HepG2 (cell line): ENCODE measurements at regions not wholly inside any gene's neighbourhood (a gene's known extent, or its start where the extent isn't known, plus 50 kb on each side); places are given as distances from the start of the nearest gene placed in this dataset.

Source experiments
- ATAC-seq: fragments of 200-7000 bp; cut with Tn5 transposase; 3 replicates; pipeline ENCODE4 v1.9.1; 2020; ENCODE audit warnings: mild to moderate bottlenecking, moderate library complexity
- BruUV-seq: library from RNA; stranded (reverse); fragments of 400-500 nt; replicated peaks from 2 replicates; lab custom pipeline; 2021; lab: Mats Ljungman, UMichigan
- CTCF ChIA-PET: fragments of 300-600 bp; formaldehyde crosslinking; extraction: SDS; loops from one replicate; lab custom pipeline; 2021; ENCODE audit warnings: low total read pairs, inconsistent platforms, low intra/inter-chr PET ratio; lab: Yijun Ruan, JAX
- POLR2A ChIA-PET: fragments of 350-600 bp; sonication (Branson Sonifier 250); formaldehyde crosslinking; loops from one replicate; lab custom pipeline; 2020; ENCODE audit warnings: antibody characterized with exemption, inconsistent platforms; lab: Yijun Ruan, JAX
- DNase-seq: peaks from one replicate; pipeline ENCODE4 v3.0.0-alpha.2; 2015; ENCODE audit warnings: low spot score
- FAIRE-seq: peaks from 3 replicates; lab custom pipeline; 2011; peaks lifted over from hg19 to GRCh38; lab: Jason Lieb, UNC
- H2AFZ ChIP-seq: one replicate; pipeline ENCODE4 v1.6.1; 2011; ENCODE audit warnings: low read length, inconsistent platforms
- H3K27ac ChIP-seq: fragments of 300-600 bp; 3 replicates; pipeline ENCODE4 v1.8.0; 2011; ENCODE audit warnings: mixed run types, mild to moderate bottlenecking, mixed read lengths, low read length, inconsistent platforms; ENCODE audit not compliant: insufficient read depth; ENCODE audit errors: extremely low read length
- H3K27me3 ChIP-seq, 2 experiments: fragments of 200-600 bp in 1 of 2; 2 replicates in 1 of 2; 3 replicates in 1 of 2; pipeline versions ENCODE4 v1.6.0 to v1.8.0; 2011; ENCODE audit warnings: low read length in 2 of 2, mild to moderate bottlenecking in 2 of 2, moderate library complexity in 2 of 2, inconsistent platforms in 1 of 2; ENCODE audit not compliant: insufficient read depth in 2 of 2, control insufficient read depth in 1 of 2
- H3K36me3 ChIP-seq, 2 experiments: fragments of 200-600 bp in 1 of 2; replicated peaks in 1 of 2; 2 replicates in 1 of 2; 3 replicates in 1 of 2; pipeline versions ENCODE4 v1.5.1 to v1.8.0; 2011; ENCODE audit warnings: low read length in 2 of 2, inconsistent platforms in 1 of 2; ENCODE audit not compliant: insufficient read depth in 2 of 2, control insufficient read depth in 1 of 2
- H3K4me1 ChIP-seq: 2 replicates; pipeline ENCODE4 v1.5.1; 2012; ENCODE audit warnings: low read length, inconsistent platforms; ENCODE audit not compliant: insufficient read depth
- H3K4me2 ChIP-seq: 2 replicates; pipeline ENCODE4 v1.6.0; 2011; ENCODE audit warnings: low read depth, low read length, inconsistent platforms
- H3K4me3 ChIP-seq, 3 experiments: fragments of 200-600 bp in 1 of 3; sonication (generic), shearing (Covaris generic) in 1 of 3; replicated peaks in 1 of 3; 2 replicates each; pipeline ENCODE4 v1.5.1; 2011 to 2016; ENCODE audit warnings: low read length in 3 of 3, inconsistent platforms in 2 of 3, low read depth in 2 of 3, mild to moderate bottlenecking in 2 of 3, control low read depth in 1 of 3, mixed read lengths in 1 of 3; ENCODE audit not compliant: insufficient read depth in 1 of 3
- H3K79me2 ChIP-seq: one replicate; pipeline ENCODE4 v1.6.1; 2011; ENCODE audit warnings: low read length, inconsistent platforms; ENCODE audit not compliant: insufficient read depth
- H3K9ac ChIP-seq: 2 replicates; pipeline ENCODE4 v1.6.0; 2011; ENCODE audit warnings: mild to moderate bottlenecking, low read depth, low read length, inconsistent platforms; ENCODE audit not compliant: insufficient read depth
- H3K9me3 ChIP-seq: 2 replicates; pipeline ENCODE4 v1.5.1; 2012; ENCODE audit warnings: mild to moderate bottlenecking, low read length
- H4K20me1 ChIP-seq: 2 replicates; pipeline ENCODE4 v1.6.0; 2011; ENCODE audit warnings: inconsistent platforms, mild to moderate bottlenecking, low read length, moderate library complexity; ENCODE audit not compliant: insufficient read depth
- ARNT2 ChIP-seq: sonication (generic); formaldehyde crosslinking; IDR thresholded peaks from 2 replicates; pipeline ENCODE4 v1.8.0; 2022; ENCODE audit warnings: mild to moderate bottlenecking, low read depth, missing genetic modification reagents, moderate library complexity
- HDAC2 ChIP-seq: sonication (generic); formaldehyde crosslinking; IDR thresholded peaks from 2 replicates; pipeline ENCODE4 v1.4.0; 2020; ENCODE audit warnings: missing genetic modification reagents
- HOXA9 ChIP-seq: sonication (generic); formaldehyde crosslinking; IDR thresholded peaks from 2 replicates; pipeline ENCODE4 v1.8.1; 2022; ENCODE audit warnings: missing genetic modification reagents, mild to moderate bottlenecking, moderate library complexity, borderline replicate concordance
- KLF16 ChIP-seq, 2 experiments: sonication (generic) in 1 of 2; formaldehyde crosslinking in 1 of 2; IDR thresholded peaks; 2 replicates each; pipeline versions ENCODE4 v1.6.1 to v1.8.0; 2016 to 2023; ENCODE audit warnings: missing genetic modification reagents in 2 of 2, missing compliant biosample characterization in 1 of 2
- MAFG ChIP-seq: sonication (generic); formaldehyde crosslinking; IDR thresholded peaks from 2 replicates; pipeline ENCODE4 v1.5.1; 2020; ENCODE audit warnings: mild to moderate bottlenecking, missing genetic modification reagents
- NCOR1 ChIP-seq: fragments of 200-600 bp; sonication (generic); IDR thresholded peaks from 2 replicates; pipeline ENCODE4 v1.7.0; 2017; ENCODE audit warnings: antibody characterized with exemption, low read length, borderline replicate concordance
- PRPF4 ChIP-seq: fragments of 200-400 bp; formaldehyde crosslinking; IDR thresholded peaks from 2 replicates; pipeline ENCODE4 v1.6.1; 2016; ENCODE audit warnings: low read length, low read depth; ENCODE audit not compliant: poor library complexity, severe bottlenecking
- ZEB1 ChIP-seq: IDR thresholded peaks from 2 replicates; pipeline ENCODE4 v1.6.1; 2012; ENCODE audit warnings: mild to moderate bottlenecking, low read depth, inconsistent platforms; ENCODE audit not compliant: insufficient replicate concordance
- ZNF570 ChIP-seq: sonication (generic); formaldehyde crosslinking; IDR thresholded peaks from 2 replicates; pipeline ENCODE4 v1.4.0; 2020; ENCODE audit warnings: mild to moderate bottlenecking, missing genetic modification reagents, borderline replicate concordance
- WGBS: methylation state at CpG from one replicate; pipeline ENCODE4 v1.1.6; 2017; ENCODE audit warnings: low lambda C conversion rate; 5-methylcytosine and 5-hydroxymethylcytosine counted together
- in situ Hi-C: cut with HindIII; loops from 2 replicates; pipeline ENCODE4 v1.10.0; 2017; ENCODE audit warnings: low pct_unique_long_range_greater_than_20kb; ENCODE audit not compliant: extremely low pct_ligation_motif_present
- intact Hi-C: fragments of 100-400 bp; cut with micrococcal nuclease; formaldehyde crosslinking; loops from one replicate; pipeline ENCODE4 v1.10.0; 2022; ENCODE audit not compliant: unreplicated experiment

DNA sequence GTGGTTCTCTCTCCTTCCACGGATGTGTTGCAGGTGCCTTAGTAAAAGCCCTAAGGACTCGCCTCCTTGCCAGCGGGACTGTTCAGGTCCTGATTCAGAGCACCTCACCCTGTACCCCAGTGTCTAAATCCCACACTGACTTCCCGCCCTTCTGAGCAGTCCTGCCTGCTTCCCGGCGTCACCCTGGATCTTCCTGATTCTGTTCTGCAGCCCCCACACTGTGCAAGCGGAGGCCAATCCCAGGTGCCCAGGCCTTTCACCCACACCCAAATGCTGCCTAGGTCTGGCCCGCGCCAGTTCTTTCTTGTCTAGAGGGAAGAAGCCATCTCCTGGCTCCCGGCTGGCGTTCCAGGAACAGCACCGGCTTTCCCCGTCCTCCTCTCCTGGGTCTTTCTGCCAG, 95.9 kb upstream of the GALNT2 start:
- Histone ChIP-seq H4K20me1 (no peaks in the 10 kb centered on the region), H2AFZ (no peak overlapping the region), H3K4me1 (no peaks in the 10 kb centered on the region), H3K4me3 (no peak overlapping the region), H3K4me2 (no peak overlapping the region), H3K27ac (no peak overlapping the region), H3K79me2 (no peaks in the 10 kb centered on the region), H3K9ac (no peak overlapping the region), H3K36me3 (no peaks in the 10 kb centered on the region), H3K27me3 (0 out of 5 replicates have a peak, but pooled peaks cover 0 to 3% of the 10 kb centered on the region in 2 experiments), H3K9me3 (no peaks in the 10 kb centered on the region)
- FAIRE-seq (no peak), DNase-seq (no peak), ATAC-seq (no peak)
- ChIA-PET POLR2A (no interaction called here), CTCF (no interaction called here)
- intact Hi-C loops, result loop anchor here (10.0 kb wide), 1 partner anchor 56 kb away; no protein-coding TSS in a partner anchor
- BruUV-seq, result no TSS peak
- TF ChIP-seq HDAC2 (CRISPR knock-in tag), result no peak
- no peak for TF ChIP-seq NCOR1
- TF ChIP-seq ZEB1, result no peak
- TF ChIP-seq HOXA9 (CRISPR knock-in tag), result no peak
- TF ChIP-seq ARNT2 (CRISPR knock-in tag), result no peak
- TF ChIP-seq ZNF570 (CRISPR knock-in tag), result no peak
- no peak for TF ChIP-seq KLF16 (CRISPR knock-in tag; IDR thresholded peaks at IDR 0.05)
- TF ChIP-seq MAFG (CRISPR knock-in tag), result no peak
- no peak for TF ChIP-seq PRPF4
- in situ Hi-C loops, result loop anchor here (10.0 kb wide), 1 partner anchor 344 kb away; no protein-coding TSS in a partner anchor
- 67% methylated on average over 13 of the region's 13 CpGs for WGBS
